ENCODE measurements at regions not wholly inside any gene's neighbourhood (a gene's known extent, or its start where the extent isn't known, plus 50 kb on each side); places are given as distances from the start of the nearest gene placed in this dataset.

DNA sequence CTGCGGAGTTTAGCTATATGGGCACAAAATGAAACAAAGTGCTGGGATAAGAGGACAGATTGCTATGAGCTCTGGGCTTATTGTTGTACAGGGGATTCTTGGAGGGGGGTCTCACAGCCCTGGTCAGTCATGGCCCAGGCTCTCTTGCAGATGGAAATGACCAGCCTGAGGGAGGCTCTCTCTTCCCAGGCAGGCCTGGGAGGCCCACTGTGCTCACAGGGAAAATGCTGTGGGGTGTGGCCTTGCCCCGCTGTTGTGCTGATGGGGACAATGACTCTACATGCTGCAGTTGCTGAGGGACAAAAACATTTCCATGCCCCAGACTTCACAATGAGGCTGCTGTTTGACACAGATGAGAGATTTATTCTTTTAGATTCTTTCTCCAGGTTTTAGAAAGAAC is 202.2 kb downstream of the KLF13 start:
- no TSS peak for BruUV-seq (replicated peaks)

More for the DNA sequence above, 202.2 kb downstream of the KLF13 start:
- Histone ChIP-seq H3K9me3 (replicated peaks; ENCODE audit: control insufficient read depth, insufficient read depth, low read length) (no peaks in the 10 kb centered on the region), H3K4me2 (ENCODE audit: insufficient read depth, low read length) (no peak overlapping the region), H4K20me1 (replicated peaks; ENCODE audit: control insufficient read depth, extremely low read depth, insufficient read depth, low read length) (no peaks in the 10 kb centered on the region), H3K4me1 (ENCODE audit: control insufficient read depth, extremely low read depth, insufficient read depth, low read length) (no peaks in the 10 kb centered on the region), H3K9me1 (replicated peaks; ENCODE audit: control insufficient read depth, extremely low read depth, insufficient read depth, low read length) (no peaks in the 10 kb centered on the region), H3K4me3 (replicated peaks in 1 of 3; ENCODE audit: insufficient read depth in 1 of 3, low read depth in 1 of 3, low read length in 3 of 3) (no peak overlapping the region), H3K27ac (ENCODE audit: insufficient read depth, low read depth, low read length) (no peak overlapping the region), H2AFZ (ENCODE audit: low read depth, low read length) (no peak overlapping the region), H3K27me3 (ENCODE audit: control insufficient read depth in 2 of 2, insufficient read depth in 2 of 2, low read length in 2 of 2) (peaks cover 0 to 2% of the 10 kb centered on the region in 2 experiments), H3K9ac (replicated peaks; ENCODE audit: extremely low read depth, insufficient read depth, low read length) (no peak overlapping the region), H3K79me2 (ENCODE audit: control insufficient read depth, insufficient read depth, low read length) (no peaks in the 10 kb centered on the region), H3K36me3 (ENCODE audit: control insufficient read depth in 2 of 2, extremely low read depth in 1 of 2, insufficient read depth in 2 of 2, low read length in 2 of 2) (no peaks in the 10 kb centered on the region)
- ChIA-PET CTCF (no interaction called here), POLR2A (no interaction called here)
- intact Hi-C loops (cut with micrococcal nuclease) (no loop called here), dilution Hi-C loops (cut with MboI; ENCODE audit: extremely low pct_ligation_motif_present, low sequenced_read_pairs) (no loop called here)
- FAIRE-seq (no peak), DNase-seq (ENCODE audit: low read depth, low spot score) (no peak)
- TF ChIP-seq JUN (IDR thresholded peaks at IDR 0.05; ENCODE audit: borderline replicate concordance, insufficient read depth, insufficient read length, low read depth) (no peak), EZH2 (IDR thresholded peaks at IDR 0.05; ENCODE audit: borderline replicate concordance, low read depth, low read length, severe bottlenecking) (no peak), CTCF (IDR thresholded peaks at IDR 0.05; ENCODE audit: extremely low read depth in 1 of 2, insufficient read depth in 1 of 2, low read depth in 1 of 2, low read length in 2 of 2) (no peak), FOS (IDR thresholded peaks at IDR 0.05; ENCODE audit: borderline replicate concordance, insufficient read depth, low read length) (no peak), POLR2A (IDR thresholded peaks at IDR 0.05; ENCODE audit: low read depth, low read length) (no peak), MYC (IDR thresholded peaks at IDR 0.05; ENCODE audit: low read depth, low read length) (no peak)

All from endothelial cell of umbilical vein (primary cell).